GM18867 (cell line): ENCODE measurements at regions not wholly inside any gene's neighbourhood (a gene's known extent, or its start where the extent isn't known, plus 50 kb on each side); places are given as distances from the start of the nearest gene placed in this dataset.
"Not testable (repeated sequence)": the region's sequence is repeated elsewhere in the genome, so short reads cannot be mapped to it uniquely, and the experiment has no call there.

Experiments
- ATAC-seq: cut with Tn5 transposase; IDR thresholded peaks from one replicate; pipeline ENCODE4 v1.9.1; 2021; ENCODE audit warnings: mild to moderate bottlenecking, moderate library complexity; ENCODE audit not compliant: unreplicated experiment

- ATAC-seq: not testable (repeated sequence)
Measured at GRCh38 chr17:27090450-27091042, 203.4 kb upstream of the WSB1 start.

- ATAC-seq: no peak
Measured at GRCh38 chr17:27091043-27091497, 202.8 kb upstream of the WSB1 start.

- not testable (repeated sequence) for ATAC-seq
Measured at GRCh38 chr17:27094179-27094578, 199.7 kb upstream of the WSB1 start.

- ATAC-seq: not testable (repeated sequence)
Measured at GRCh38 chr17:27095821-27096220, 198.1 kb upstream of the WSB1 start.

GRCh38 chr17:27099266-27099665, 194.6 kb upstream of the WSB1 start:
- not testable (repeated sequence) for ATAC-seq

GRCh38 chr17:27104605-27105221, 189.2 kb upstream of the WSB1 start:
- ATAC-seq: not testable (repeated sequence)

- no peak for ATAC-seq
Measured at GRCh38 chr17:27105636-27106035, 188.3 kb upstream of the WSB1 start.

GRCh38 chr17:27106347-27106981, 187.4 kb upstream of the WSB1 start:
- ATAC-seq: no peak

- no peak for ATAC-seq
Measured at GRCh38 chr17:27106982-27107360, 186.9 kb upstream of the WSB1 start.

GRCh38 chr17:27107386-27108328, 186.3 kb upstream of the WSB1 start:
- not testable (repeated sequence) for ATAC-seq

GRCh38 chr17:27109346-27109745, 184.6 kb upstream of the WSB1 start:
- ATAC-seq: no peak

- ATAC-seq: no peak
Measured at GRCh38 chr17:27153005-27153404, 140.9 kb upstream of the WSB1 start.

- no peak for ATAC-seq
Measured at GRCh38 chr17:27155866-27156265, 138.0 kb upstream of the WSB1 start.

GRCh38 chr17:27157297-27157696, 136.6 kb upstream of the WSB1 start:
- no peak for ATAC-seq

- no peak for ATAC-seq
Measured at GRCh38 chr17:27157898-27158297, 136.0 kb upstream of the WSB1 start.

GRCh38 chr17:27158382-27158781, 135.5 kb upstream of the WSB1 start:
- ATAC-seq: no peak

- ATAC-seq: no peak
Measured at GRCh38 chr17:27180322-27180721, 113.6 kb upstream of the WSB1 start.

- ATAC-seq: not testable (repeated sequence)
Measured at GRCh38 chr17:27181379-27181925, 112.5 kb upstream of the WSB1 start.

GRCh38 chr17:27181935-27182334, 112.0 kb upstream of the WSB1 start:
- ATAC-seq: no peak

- ATAC-seq: not testable (repeated sequence)
Measured at GRCh38 chr17:27197505-27197904, 96.4 kb upstream of the WSB1 start.

GRCh38 chr17:27199948-27200347, 94.0 kb upstream of the WSB1 start:
- ATAC-seq: no peak
